ENCODE measurements at regions not wholly inside any gene's neighbourhood (a gene's known extent, or its start where the extent isn't known, plus 50 kb on each side); places are given as distances from the start of the nearest gene placed in this dataset.
"Not testable (repeated sequence)": the region's sequence is repeated elsewhere in the genome, so short reads cannot be mapped to it uniquely, and the experiment has no call there.

DNA sequence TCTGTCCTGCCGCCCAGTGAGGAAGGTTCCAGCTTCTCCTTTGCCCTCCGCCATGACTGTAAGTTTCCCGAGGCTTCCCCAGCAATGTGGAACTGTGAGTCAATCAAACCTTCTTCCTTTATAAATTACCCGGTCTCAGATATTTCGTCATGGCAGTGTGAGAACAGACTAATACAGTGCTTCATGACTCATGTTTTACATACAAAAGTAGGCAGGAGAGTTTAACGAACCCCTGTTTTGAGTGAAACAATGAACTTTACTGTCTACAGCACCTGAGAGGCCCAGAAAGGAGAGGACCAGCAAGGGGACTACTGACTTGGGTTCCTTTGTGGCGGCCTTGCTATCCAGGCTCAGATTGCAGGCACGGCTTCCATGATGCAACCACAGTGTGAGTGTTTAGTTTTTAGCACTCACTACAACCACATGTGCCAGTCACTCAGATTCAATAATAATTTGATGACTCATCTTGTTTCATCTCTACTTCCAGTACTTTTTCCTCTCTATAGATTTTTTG, 139.1 kb upstream of the CLINT1 start:
- no peak for ATAC-seq

DNA sequence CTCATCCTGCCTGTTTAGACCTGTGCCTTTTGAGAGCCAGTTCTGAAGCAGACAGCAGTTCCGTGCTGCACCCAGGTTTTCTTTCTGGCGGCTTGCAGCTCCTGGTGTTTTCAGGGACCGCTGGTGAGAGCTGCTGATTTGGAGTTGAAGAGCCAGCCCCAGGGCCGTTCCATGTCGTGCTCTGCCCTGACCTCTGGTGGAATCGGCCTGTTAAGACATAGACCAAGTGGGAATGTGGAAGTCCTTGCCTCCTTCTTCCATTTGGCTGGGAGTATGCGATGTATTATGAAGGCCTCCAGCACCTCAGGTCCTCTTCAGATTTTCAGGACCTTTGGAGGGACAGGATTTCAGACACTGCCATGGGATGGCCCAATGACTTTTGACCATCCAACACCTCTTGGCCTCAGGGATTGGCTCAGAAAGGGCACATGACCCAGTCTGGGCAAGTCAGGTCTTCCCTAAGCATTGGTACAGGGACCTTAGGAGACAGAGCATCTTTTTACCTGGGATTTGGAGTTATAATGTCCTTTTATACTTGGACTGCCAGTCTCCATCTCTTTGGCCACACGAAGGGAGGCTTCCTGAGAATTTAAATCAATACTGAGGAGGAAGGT, 136.1 kb upstream of the CLINT1 start:
- ATAC-seq: peak; percentile 60 to 74

DNA sequence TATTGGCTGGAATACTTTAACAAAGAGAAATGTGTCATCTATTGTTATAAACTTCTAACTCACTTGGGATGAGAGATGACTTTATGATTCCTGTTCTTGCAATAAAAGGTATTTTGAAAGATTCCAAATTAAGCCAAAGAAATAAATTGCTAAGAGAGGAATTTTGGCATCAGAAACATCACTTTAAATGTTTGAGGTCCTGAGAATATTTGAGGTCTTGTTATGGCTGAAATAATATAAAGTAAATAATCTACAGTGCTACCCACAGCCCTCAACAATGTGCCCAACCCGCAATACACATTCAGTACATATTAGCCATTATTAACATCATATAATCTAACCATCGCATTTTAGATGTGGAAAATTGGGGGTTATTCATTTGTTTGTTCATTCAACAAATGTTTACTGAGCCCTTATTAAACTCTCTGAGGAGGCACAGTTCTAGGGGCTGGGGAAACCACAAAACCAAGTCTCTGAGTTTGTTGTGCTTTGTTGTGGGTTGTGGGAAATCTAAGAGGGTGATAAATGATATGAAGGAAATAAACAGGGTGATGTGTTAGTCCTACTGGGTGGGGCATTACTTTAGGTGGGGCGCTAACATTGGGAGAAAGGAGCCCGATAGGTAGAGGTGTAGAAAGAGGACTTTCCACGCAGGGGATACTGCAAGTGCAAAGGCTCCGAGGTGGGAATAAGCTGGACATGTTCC, 135.2 kb upstream of the CLINT1 start:
- ATAC-seq: peak; percentile 38 to 65

DNA sequence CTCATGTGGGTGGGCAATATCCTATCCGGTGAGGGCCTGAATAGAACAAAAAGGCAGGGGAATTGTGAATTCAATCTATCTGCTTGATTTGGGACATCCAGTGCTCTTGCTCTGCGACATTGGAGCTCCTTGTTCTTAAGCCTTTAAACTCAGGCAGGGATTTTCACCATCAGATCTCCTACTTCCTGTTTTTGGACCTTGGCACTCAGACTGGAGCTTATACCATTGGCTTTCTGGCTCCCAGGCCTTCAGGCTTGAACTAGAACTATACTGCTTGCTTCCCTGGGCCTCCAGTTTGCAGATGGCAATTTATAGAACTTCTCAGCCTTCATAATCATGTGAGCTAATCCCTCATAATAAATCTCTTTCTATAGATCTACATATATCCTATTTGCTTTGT, 134.3 kb upstream of the CLINT1 start:
- ATAC-seq: no peak

DNA sequence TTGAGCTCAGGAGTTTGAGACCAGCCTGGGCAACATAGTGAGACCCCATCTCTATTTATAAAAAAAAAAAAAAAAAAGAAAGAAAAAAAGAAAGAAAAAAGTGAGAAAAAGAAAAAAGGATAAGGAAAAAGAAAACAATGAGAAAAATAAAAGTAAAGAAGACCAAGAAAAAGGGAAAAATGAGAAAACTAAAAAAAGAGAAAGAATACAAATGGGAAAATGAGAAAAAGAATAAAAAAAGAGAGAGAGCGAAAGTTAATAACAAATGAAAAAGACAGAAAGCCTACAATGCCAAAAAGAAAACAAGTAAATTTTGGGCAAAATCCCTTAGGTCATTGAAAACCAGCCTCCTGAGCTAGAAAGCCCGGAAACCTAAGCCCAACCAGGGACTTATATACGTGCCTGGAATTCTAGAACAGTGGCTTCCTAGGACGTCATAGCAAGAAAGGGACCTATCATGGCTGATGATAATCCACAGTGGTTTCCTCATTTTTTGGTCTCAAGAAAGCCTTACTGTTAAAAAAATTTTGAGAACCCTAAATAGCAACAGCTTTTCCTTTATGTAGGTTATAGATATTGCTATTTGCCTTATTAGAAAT, 131.7 kb upstream of the CLINT1 start:
- ATAC-seq: no peak

DNA sequence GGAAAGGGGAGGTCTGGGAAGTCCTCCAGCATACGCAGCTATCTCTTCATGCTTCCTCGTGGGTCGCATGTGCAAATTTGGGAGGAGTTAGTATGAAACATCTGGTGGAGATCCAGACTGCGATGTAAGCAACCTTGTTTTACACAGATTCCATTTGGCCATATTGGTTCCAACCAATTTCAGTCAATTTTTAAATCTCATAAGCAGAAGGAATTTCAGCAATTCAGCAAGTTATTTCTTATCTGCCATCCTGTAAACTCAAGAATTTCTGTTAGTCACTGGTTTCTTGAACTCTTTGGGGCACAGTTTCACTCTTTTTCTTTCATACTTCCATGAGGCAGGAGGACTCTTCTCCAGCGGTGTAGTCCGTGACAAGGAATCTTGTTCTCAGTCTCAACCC, 130.4 kb upstream of the CLINT1 start:
- no peak for ATAC-seq

DNA sequence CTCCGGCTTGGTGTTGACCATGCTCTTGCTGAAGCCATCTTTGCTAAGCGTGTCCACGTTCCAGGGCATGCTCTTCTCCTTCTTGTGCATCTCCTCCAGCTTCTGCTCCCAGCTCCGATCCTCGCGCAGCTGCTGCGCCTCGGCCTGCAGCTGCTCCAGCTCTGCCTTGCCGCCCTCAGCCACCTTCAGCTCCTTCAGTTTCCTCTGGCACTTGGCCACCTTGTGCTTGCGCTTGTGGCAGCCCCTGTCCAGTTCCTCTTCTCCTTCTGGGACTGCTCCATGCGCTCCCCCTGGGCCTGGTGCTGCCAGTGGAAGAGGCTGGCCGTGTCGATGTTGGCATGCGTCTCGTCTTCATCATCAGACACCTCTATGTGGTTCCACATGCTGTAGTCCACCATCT, 128.3 kb upstream of the CLINT1 start:
- no peak for ATAC-seq

DNA sequence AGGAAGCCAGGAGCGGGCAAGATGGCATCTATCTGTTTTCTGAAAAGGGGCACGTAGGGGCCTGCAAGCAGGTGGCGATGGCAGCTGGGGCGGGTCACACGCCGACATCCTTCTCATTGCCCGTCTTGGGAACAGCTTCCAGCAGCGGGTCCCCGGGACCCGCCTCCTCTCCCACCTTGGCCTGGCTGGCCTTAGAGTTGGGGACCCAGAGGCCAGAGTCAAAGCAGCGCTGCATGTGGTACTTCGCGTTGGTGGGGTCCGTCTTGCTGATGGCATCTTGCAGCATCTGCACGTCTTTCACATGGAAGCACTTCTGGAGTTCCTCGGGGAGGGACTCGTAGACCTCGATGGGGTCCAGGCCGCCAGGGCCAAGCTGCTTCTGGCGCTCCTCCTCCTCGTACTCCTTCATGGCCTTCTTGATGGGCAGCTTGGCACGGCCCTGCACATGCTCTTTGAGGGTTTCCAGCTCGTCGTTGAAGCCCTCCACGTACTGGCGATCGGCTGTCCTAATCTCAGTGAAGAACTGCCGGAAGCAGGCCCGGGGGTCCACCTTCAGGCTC, 127.6 kb upstream of the CLINT1 start:
- ATAC-seq: no peak

DNA sequence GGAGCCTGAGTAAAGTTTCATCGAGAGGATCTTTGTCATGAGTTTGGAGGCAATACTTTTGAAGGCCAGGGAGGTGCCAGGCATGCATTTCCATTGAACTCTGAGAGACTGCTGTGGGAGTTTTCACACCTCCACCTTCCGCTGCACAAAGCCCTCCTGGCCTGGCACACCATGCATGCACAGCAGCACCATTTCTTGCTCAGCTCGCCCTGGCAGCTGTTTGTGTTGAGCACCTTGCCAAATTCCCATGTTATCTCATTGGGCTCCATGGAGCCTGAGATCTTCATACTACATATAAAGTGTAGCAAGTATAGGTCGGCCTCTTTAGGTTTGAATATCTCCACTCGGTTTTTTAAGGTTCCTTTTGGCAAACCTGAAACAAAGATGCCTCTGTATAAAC, 125.7 kb upstream of the CLINT1 start:
- ATAC-seq: no peak

DNA sequence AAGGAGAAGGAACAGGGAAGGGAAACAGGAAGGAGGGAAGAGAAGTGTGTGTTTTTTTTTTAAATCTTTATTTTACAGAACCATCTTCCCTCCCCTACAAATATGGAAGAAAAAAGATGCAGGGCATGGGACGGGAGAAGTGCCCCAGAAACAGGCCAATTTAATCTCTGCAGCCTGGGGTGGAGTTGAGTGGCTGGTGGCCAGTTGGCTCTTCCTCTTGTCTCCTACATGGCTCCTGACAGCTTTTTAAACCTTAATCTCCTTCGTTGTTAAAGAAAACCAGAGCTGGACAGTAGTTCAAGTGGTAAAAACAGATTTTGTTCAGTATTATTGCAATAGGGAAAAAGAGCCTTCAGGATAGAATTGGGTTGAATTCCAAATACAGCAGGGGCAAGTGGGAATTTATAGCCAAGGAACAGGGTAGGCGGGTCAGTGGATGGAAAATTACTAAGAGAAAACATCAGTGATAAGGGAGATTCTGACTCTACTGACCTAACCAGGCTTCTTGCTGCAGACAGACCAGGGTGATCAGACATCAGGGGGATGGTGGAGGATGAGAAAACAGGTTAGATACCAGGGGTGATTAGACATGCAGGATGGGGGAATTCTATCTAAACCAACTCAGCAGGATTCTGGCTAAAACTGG, 125.1 kb upstream of the CLINT1 start:
- no peak for ATAC-seq

DNA sequence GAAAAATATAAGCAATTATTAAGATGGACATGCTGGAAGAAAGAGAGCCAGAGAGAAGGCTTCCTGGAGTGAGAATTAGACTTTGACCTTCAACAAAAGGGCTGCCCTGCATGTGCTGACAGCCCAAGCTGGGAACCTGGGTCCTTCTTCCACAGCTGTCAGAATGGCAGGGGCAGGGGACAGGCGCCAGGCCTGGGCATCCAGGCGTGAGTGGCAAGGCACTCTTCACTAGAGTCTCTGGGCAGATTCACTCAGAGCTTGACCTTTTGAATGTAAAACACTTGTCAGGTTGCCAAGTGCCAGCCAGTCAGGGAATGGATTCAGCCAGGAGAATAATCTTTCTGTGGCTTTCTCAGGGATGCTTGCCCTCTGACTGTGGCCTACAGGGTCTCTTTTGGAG, 119.1 kb upstream of the CLINT1 start:
- ATAC-seq: no peak

DNA sequence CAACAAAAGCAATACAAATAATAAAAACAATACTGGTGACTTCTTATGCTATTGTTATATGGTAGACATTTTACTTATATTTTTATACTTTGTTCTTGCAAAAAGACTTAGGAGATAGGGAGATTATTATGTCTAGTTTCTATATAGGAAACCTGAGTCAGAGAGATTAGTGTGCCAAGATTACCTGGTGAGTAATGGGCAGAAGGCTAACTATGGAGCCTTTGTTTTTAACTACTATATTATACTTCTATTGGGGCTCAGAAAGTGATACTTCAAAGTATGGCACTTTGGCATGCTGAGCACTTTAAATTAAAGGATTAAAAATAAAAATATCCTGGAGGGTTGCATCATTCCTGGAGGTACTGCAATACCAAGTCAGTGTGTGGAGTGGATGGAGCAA, 117.5 kb upstream of the CLINT1 start:
- no peak for ATAC-seq

DNA sequence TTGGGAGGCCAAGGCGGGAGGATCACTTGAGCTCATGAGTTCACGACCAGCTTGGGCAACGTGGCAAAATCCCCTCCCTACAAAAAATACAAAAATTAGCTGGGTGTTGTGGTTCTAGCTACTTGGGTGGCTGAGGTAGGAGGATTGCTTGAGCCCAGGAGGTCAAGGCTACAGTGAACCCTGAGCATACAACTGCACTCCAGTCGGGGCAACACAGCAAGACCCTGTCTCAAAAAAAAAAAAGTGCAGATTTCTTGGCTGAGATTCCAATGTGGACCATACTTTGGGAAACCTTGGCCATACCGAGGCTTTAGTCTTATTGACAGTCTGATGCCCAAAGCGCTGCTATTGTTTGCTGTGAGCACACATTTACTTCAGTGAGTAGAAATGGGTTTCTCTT, 113.6 kb upstream of the CLINT1 start:
- no peak for ATAC-seq

DNA sequence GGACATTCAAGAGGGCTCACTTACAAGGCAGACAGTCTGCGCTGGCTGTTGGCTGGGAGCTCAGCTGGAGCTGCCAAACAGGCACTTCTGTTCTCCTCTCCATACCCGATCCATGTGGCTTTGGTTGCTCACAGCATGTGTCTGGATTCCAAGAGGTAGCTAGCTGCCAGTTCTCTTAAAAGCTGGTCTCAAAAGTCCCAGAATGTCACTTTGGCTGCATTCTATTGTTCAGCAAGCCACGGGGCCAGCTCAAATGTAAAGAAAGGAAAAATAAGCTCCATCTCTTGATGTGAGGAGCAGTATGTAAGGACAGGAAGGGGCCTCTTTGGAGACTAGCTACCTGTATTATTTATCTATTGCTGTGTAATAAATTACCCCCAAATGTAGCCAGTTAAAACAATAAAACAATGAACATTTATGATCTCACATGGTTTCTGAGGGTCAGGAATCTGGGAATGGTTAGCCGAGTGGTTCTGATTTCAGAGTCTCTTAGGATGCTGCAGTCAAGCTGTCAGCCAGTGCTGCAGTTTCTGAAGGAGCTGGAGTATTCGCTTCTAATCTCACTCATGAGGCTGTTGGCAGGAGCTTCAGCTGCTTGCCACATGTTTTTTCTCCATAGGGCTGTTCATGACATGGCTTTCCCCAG, 112.7 kb upstream of the CLINT1 start:
- ATAC-seq: no peak

DNA sequence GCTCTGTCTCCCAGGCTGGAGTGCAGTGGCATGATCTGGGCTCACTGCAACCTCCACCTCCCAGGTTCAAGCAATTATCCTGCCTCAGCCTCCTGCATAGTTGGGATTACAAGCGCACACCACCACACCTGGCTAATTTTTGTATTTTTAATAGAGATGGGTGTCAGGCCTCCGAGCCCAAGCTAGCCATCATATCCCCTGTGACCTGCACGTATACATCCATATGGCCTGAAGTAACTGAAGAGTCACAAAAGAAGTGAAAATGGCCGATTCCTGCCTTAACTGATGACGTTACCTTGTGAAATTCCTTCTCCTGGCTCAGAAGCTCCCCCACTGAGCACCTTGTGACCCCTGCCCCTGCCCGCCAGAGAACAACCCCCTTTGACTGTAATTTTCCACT, 109.6 kb upstream of the CLINT1 start:
- not testable (repeated sequence) for ATAC-seq

DNA sequence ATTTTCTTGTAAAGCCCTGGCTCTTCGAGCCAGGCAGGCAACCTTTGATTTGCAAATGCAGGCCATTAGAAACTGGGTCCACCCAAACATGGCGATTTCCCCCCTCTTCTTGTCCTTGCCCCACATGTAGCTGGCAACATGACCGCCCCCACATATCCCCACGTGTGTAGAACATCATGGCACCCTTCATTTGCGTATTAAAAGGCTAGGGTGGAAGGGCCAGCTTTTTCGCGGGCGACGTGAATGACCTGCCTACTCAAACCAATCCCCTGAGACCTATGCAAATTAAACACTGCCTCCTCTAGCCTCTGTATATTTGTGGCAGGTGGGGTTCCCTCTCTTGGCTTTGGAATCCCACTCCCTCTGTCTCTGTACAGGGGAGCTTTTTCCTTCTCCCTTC, 107.0 kb upstream of the CLINT1 start:
- ATAC-seq: no peak

DNA sequence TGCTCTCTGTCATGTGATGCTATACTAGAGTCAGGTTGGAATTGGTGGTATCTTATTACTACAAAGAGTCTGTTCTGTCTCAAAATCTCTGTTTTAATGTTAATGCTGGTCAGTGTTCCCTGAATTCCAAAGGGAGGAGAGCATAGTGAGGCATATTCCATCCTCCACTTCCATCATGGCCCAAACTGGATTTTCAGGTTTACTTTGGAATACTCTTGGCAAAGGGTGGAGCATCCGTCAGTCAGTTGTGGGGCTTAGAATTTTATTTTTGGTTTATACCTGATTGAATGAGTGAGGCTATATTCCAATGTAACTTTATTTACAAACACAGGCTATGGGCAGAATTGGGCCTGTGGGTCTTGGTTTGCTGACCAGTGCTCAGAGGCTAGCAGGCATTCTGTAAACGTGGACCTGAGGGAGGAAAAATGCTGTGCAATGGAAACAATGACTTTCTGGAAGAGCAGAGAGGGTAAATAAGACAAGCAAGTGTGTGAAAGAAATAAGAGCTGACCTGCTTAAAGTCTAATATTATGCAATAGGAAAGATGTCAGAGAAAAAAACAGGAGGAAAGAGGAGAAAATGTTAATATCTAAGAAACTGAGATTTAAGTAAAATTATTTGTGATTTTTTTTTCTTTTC, 106.2 kb upstream of the CLINT1 start:
- no peak for ATAC-seq

DNA sequence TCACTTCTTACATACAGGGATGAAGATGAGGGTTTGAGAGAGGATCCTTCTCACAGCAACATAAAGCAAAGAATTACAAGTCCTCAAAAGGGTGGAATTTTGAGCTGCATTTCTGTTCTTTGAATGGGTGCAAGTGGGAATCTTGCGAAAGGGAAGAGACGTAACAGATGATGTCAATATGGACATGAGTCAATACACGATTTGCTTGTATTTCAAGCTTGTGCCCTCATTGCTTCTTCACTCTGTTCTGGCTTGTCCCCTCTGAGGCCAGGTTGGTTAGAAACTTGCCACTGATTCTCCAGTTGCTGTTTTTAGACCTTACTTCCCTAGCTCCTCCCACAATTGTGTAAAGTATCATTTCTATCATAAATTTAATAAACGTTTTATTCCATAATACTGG, 104.8 kb upstream of the CLINT1 start:
- ATAC-seq: no peak

DNA sequence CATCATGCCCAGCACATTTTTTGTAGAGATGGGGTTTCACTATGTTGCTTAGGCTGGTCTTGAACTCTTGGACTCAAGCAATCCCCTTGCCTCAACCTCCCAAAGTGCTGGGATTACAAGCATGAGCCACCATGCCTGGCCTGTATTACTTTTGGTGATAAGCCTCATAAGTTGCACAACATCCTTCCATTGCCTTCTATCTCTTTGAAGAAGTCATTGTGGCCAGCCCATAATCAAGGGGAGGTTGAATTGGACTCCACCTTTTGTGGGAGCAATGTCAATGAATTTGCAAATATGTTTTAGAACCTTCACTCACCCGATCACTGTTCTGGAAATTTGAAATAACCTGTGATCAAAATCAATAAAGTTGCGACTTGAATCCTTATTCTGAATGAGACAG, 104.3 kb upstream of the CLINT1 start:
- ATAC-seq: no peak

DNA sequence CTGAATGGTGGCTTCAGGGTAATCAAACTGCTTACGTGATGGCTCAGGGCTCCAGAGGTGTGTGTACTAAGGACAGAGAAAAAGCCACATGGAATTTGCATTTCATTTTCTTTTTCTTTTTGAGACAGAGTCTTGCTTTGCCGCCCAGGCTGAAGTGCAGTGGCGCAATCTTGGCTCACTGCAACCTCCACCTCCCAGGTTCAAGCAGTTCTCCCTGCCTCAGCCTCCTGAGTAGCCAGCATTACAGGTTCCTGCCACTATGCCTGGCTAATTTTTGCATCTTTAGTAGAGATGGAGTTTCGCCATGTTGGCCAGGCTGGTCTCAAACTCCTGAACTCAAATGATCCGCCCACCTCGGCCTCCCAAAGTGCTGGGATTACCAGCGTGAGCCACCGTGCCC, 103.7 kb upstream of the CLINT1 start:
- ATAC-seq: not testable (repeated sequence)

DNA sequence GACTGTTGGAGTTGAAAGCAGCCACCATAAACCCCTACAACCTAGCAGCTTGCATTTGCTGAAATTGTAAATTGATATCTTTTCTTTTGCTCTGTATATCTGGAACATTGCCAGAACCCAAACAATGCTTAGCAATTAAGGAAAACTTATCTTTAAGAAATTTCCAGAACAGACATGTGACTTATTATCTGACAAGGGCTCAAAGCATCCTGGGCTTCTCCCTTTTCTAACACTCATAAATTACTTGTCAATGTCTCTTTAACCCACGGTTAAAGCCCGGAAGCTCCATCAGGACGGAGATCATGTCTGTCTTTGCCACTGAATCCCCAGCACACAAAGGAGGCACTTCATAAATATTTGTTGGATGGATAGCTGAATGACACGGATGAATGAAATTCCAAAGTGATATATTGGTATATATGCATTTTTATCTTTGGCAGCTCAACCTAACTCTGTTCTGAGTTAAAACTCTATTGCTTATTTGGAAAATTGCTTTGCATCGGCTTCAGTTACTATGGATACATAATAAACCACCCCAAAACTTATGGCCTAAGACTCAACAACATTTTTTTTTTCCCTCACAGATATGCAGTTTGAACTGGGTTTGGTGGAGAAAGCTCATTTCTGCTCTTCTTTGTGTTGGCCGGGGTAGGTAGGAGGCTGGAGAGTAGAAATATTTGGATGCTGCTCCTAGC, 103.1 kb upstream of the CLINT1 start:
- no peak for ATAC-seq

DNA sequence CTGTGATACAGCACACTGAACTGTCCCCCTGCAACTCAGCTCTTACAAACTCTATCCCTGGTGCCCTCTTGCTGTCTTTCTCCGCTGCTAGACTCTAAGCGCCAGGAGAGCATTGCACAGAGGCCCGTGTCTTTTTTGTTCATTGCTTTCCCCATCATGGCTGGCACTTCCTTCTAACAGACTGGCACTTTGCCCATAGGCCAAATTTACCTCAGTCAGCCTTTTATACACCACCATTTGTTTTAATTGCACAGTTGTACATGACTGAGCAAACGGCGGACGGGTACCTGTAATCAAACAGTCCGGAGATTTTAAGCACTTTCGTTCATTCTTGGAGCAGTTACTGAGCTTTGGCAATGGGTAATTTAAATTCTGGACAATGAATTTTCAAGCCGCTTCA, 102.2 kb upstream of the CLINT1 start:
- ATAC-seq: no peak

Data from activated CD4-positive, CD25-positive, alpha-beta regulatory T cell treated with anti-CD3 and anti-CD28 coated beads, Interleukin-2, amount 50 U/mL, for 24 hours (primary cell).